HL-60 (cell line): ENCODE measurements at regions not wholly inside any gene's neighbourhood (a gene's known extent, or its start where the extent isn't known, plus 50 kb on each side); places are given as distances from the start of the nearest gene placed in this dataset.

ENCODE experiments used
- DNase-seq, 2 experiments: peaks; one replicate each; pipeline ENCODE4 v3.0.0-alpha.2; 2010 to 2020; ENCODE audit warnings: low read depth in 1 of 2, low spot score in 1 of 2
- H3K27ac ChIP-seq: fragments of 250-450 bp; sonication (Bioruptor Pico); replicated peaks from 2 replicates; pipeline ENCODE4 v1.5.1; 2020; ENCODE audit warnings: mild to moderate bottlenecking, moderate library complexity
- H3K27me3 ChIP-seq: fragments of 250-450 bp; sonication (Bioruptor Pico); 2 replicates; pipeline ENCODE4 v1.5.1; 2021; ENCODE audit warnings: mild to moderate bottlenecking, moderate library complexity; ENCODE audit not compliant: insufficient read depth, poor library complexity, severe bottlenecking
- H3K4me3 ChIP-seq: replicated peaks from 2 replicates; pipeline ENCODE4 v1.5.1; 2011; ENCODE audit warnings: mild to moderate bottlenecking, control low read depth, low read length; ENCODE audit not compliant: insufficient read depth
- GABPA ChIP-seq: IDR thresholded peaks from 2 replicates; pipeline ENCODE4 v1.6.1; 2012; ENCODE audit warnings: low read depth
- POLR2AphosphoS5 ChIP-seq: IDR thresholded peaks from 2 replicates; pipeline ENCODE4 v1.6.1; 2012; ENCODE audit warnings: low read depth
- SPI1 ChIP-seq: IDR thresholded peaks from 2 replicates; pipeline ENCODE4 v1.6.1; 2012; ENCODE audit warnings: low read depth, mild to moderate bottlenecking, borderline replicate concordance
- TF ChIP-seq, protein P1 (sequence below): IDR thresholded peaks from one replicate; pipeline ENCODE4 v1.5.1; 2011; ENCODE audit warnings: low read length, control low read depth, inconsistent platforms; ENCODE audit not compliant: insufficient read depth
- TF ChIP-seq, protein P2 (sequence below): IDR thresholded peaks from 2 replicates; pipeline ENCODE4 v1.6.1; 2012; ENCODE audit warnings: low read depth; ENCODE audit not compliant: insufficient replicate concordance

DNA sequence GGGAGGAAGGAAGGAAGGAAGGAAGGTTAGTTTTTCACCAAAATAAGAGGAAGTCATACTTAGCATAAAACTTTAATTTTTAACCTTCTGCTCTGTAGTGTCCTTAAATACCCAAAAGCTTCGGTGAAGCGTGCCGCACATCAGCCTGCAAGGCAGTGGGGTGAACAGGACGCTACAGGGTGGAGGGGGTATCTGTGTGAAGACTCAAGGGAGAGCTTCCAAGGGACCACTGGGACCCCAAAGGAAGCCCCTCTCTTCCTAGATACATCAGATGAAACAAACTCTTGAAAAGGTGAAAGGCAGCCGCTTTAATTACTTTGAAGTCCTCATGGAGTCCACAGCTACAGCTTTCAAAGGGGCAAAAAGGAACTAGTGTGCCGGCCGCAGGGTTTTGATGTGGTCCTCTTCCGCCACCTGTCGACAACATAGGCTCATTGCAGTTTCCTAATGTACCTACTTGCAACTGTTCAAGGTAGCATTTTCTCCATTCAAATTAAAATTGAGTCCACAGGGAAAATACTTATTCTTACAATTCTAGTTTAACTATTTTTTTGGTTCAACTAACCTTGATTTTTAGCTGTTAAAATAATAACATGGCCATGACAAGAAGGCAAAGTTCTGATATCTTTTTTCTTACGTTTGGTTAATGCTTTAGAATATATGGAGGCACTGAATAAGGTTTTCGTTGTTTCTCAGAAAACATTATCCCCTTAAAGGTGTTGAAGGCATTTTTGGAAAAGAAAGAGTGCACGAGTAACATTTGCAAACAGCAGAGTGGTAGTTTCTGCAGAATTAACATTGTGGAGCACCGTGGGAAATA lies 135.0 kb upstream of the RIPOR2 start:
- DNase-seq = peak; percentile 60 to 69
- H3K4me3 ChIP-seq = no peak overlapping the region
- H3K27ac ChIP-seq = no peak overlapping the region
- TF ChIP-seq, protein P1, sequence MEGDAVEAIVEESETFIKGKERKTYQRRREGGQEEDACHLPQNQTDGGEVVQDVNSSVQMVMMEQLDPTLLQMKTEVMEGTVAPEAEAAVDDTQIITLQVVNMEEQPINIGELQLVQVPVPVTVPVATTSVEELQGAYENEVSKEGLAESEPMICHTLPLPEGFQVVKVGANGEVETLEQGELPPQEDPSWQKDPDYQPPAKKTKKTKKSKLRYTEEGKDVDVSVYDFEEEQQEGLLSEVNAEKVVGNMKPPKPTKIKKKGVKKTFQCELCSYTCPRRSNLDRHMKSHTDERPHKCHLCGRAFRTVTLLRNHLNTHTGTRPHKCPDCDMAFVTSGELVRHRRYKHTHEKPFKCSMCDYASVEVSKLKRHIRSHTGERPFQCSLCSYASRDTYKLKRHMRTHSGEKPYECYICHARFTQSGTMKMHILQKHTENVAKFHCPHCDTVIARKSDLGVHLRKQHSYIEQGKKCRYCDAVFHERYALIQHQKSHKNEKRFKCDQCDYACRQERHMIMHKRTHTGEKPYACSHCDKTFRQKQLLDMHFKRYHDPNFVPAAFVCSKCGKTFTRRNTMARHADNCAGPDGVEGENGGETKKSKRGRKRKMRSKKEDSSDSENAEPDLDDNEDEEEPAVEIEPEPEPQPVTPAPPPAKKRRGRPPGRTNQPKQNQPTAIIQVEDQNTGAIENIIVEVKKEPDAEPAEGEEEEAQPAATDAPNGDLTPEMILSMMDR = peak; percentile 62
- no peak for TF ChIP-seq SPI1
- no peak for TF ChIP-seq GABPA
- no peak for TF ChIP-seq POLR2AphosphoS5
- TF ChIP-seq, protein P2, sequence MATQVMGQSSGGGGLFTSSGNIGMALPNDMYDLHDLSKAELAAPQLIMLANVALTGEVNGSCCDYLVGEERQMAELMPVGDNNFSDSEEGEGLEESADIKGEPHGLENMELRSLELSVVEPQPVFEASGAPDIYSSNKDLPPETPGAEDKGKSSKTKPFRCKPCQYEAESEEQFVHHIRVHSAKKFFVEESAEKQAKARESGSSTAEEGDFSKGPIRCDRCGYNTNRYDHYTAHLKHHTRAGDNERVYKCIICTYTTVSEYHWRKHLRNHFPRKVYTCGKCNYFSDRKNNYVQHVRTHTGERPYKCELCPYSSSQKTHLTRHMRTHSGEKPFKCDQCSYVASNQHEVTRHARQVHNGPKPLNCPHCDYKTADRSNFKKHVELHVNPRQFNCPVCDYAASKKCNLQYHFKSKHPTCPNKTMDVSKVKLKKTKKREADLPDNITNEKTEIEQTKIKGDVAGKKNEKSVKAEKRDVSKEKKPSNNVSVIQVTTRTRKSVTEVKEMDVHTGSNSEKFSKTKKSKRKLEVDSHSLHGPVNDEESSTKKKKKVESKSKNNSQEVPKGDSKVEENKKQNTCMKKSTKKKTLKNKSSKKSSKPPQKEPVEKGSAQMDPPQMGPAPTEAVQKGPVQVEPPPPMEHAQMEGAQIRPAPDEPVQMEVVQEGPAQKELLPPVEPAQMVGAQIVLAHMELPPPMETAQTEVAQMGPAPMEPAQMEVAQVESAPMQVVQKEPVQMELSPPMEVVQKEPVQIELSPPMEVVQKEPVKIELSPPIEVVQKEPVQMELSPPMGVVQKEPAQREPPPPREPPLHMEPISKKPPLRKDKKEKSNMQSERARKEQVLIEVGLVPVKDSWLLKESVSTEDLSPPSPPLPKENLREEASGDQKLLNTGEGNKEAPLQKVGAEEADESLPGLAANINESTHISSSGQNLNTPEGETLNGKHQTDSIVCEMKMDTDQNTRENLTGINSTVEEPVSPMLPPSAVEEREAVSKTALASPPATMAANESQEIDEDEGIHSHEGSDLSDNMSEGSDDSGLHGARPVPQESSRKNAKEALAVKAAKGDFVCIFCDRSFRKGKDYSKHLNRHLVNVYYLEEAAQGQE = no peak
- H3K27me3 ChIP-seq = no peaks in the 10 kb centered on the region

DNA sequence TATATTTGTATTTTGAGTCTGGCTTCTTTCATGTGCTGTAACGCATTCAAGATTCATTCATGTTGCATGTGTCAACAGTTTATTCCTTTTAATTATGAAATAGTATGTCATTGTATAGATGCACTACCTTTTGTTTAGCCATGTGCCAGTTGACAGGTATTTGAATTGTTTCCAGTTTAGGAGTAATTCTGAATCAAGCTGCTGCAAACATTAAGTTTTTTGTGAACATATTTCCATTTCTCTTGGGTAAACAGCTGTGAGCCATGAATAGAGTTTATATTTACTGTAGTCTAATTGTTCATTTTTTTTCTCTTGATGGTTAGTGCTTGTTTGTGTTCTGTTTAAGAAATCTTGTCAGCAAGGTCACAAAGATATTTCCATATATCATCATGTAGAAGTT lies 142.4 kb upstream of the RIPOR2 start:
- Histone ChIP-seq H3K4me3 (no peak overlapping the region), H3K27ac (no peak overlapping the region), H3K27me3 (peaks cover 3% of the 10 kb centered on the region)
- no peak for DNase-seq
- TF ChIP-seq, protein P2 = no peak
- TF ChIP-seq POLR2AphosphoS5 = no peak
- TF ChIP-seq, protein P1 = no peak
- TF ChIP-seq GABPA = no peak
- TF ChIP-seq SPI1 = no peak

DNA sequence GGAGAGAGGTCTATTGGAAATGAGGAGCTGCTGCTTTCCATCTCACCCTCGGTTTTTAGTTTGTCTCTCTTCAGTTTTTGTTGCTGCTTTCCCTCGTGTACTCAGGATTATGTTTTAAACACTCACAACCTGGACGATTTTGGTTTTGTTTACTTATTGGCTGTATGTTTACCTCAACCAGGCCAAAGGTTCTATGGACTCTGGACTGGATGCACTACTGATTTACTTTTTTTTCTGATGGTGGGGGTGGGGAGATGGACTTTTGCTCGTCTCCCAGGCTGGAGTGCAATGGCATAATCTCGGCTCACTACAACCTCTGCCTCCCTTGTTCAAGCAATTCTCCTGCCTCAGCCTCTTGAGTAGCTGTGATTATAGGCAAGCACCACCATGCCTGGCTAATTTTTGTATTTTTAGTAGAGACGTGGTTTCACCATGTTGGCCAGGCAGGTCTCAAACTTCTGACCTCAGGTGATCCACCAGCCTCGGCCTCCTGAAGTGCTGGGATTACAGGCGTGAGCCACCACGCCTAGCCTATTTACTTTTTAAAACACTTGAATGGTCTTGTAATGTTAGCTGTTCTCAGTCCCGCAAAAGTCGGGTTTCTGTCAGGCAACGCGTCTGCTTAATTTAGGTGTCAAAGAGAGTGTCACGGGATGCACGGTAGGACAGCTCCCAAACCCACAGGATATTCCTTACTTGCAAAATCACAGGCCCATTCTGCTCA lies 148.2 kb upstream of the RIPOR2 start:
- no peak for DNase-seq
- Histone ChIP-seq H3K27me3 (peaks cover 3% of the 10 kb centered on the region), H3K27ac (no peak overlapping the region), H3K4me3 (no peak overlapping the region)
- no peak for TF ChIP-seq POLR2AphosphoS5
- TF ChIP-seq, protein P2 = no peak
- TF ChIP-seq SPI1 = no peak
